A549 (cell line): ENCODE measurements at regions not wholly inside any gene's neighbourhood (a gene's known extent, or its start where the extent isn't known, plus 50 kb on each side); places are given as distances from the start of the nearest gene placed in this dataset.
A peak's percentile ranks its signal among the peaks of the same experiment; 100 is the strongest.

Source experiments
- ATAC-seq, 2 experiments: fragments of 200-7000 bp in 1 of 2; fragments of >200 bp in 1 of 2; cut with Nextera tagmentation in 1 of 2; cut with Tn5 transposase in 1 of 2; 3 replicates each; pipeline versions ENCODE4 v1.8.0 to v1.9.1; 2018 to 2020; ENCODE audit warnings: mild to moderate bottlenecking in 1 of 2, moderate library complexity in 1 of 2
- CTCF ChIA-PET: fragments of 300-600 bp; sonication (Branson Sonifier 250); formaldehyde crosslinking; extraction: SDS; loops from one replicate; lab custom pipeline; 2021; ENCODE audit warnings: antibody characterized with exemption, inconsistent platforms; lab: Yijun Ruan, JAX
- POLR2A ChIA-PET: fragments of 350-600 bp; formaldehyde crosslinking; extraction: SDS; loops from one replicate; lab custom pipeline; 2021; ENCODE audit warnings: antibody characterized with exemption, inconsistent platforms; lab: Yijun Ruan, JAX
- DNase-seq, 2 experiments: peaks; one replicate each; pipeline versions ENCODE4 v3.0.0 to v3.0.0-alpha.2; 2011 to 2016; ENCODE audit warnings: low read depth in 1 of 2, low spot score in 1 of 2
- FAIRE-seq: peaks from 2 replicates; lab custom pipeline; 2011; peaks lifted over from hg19 to GRCh38; lab: Jason Lieb, UNC
- H3K27ac ChIP-seq, 2 experiments: fragments of >200 bp; sonication (Bioruptor Twin); formaldehyde crosslinking; 3 replicates each; pipeline ENCODE4 v1.5.1; 2016 to 2017
- H3K4me1 ChIP-seq: fragments of >200 bp; sonication (Bioruptor Twin); formaldehyde crosslinking; 3 replicates; pipeline ENCODE4 v1.6.1; 2016
- H3K4me2 ChIP-seq: fragments of >200 bp; sonication (Bioruptor Twin); formaldehyde crosslinking; 3 replicates; pipeline ENCODE4 v1.6.1; 2016
- H3K4me3 ChIP-seq: fragments of >200 bp; sonication (Bioruptor Twin); formaldehyde crosslinking; 3 replicates; pipeline ENCODE4 v1.5.1; 2016
- H3K9me3 ChIP-seq: fragments of >200 bp; sonication (Bioruptor Twin); formaldehyde crosslinking; 3 replicates; pipeline ENCODE4 v1.6.1; 2016
- BHLHE40 ChIP-seq: IDR thresholded peaks from 2 replicates; pipeline ENCODE4 v1.6.1; 2012; ENCODE audit warnings: low read depth, low read length, inconsistent platforms
- CBX2 ChIP-seq: fragments of 200-600 bp; sonication (generic); IDR thresholded peaks from 2 replicates; pipeline ENCODE4 v1.6.1; 2016; ENCODE audit warnings: low read depth, mild to moderate bottlenecking, borderline replicate concordance
- CBX8 ChIP-seq: fragments of 200-600 bp; sonication (generic); IDR thresholded peaks from 2 replicates; pipeline ENCODE4 v1.6.1; 2016
- CEBPB ChIP-seq, 2 experiments: fragments of >200 bp in 1 of 2; sonication (Bioruptor Twin) in 1 of 2; formaldehyde crosslinking in 1 of 2; IDR thresholded peaks; 2 replicates each; pipeline ENCODE4 v1.6.1; 2012 to 2016
- CHD2 ChIP-seq: fragments of 150-350 bp; IDR thresholded peaks from 2 replicates; pipeline ENCODE4 v1.6.1; 2014; ENCODE audit warnings: low read length; ENCODE audit not compliant: partially characterized antibody
- EHF ChIP-seq: fragments of 250-450 bp; sonication (Bioruptor Pico); IDR thresholded peaks from 2 replicates; pipeline ENCODE4 v1.5.0; 2020; ENCODE audit warnings: mild to moderate bottlenecking
- ESRRA ChIP-seq: fragments of 150-350 bp; IDR thresholded peaks from 2 replicates; pipeline ENCODE4 v1.6.1; 2014; ENCODE audit warnings: mild to moderate bottlenecking, low read length, borderline replicate concordance
- FOSB ChIP-seq: fragments of 250-450 bp; sonication (Bioruptor Pico); IDR thresholded peaks from 2 replicates; pipeline ENCODE4 v1.5.0; 2020; ENCODE audit warnings: mild to moderate bottlenecking, moderate library complexity
- FOSL2 ChIP-seq, 2 experiments: fragments of 450-650 bp in 1 of 2; fragments of >200 bp in 1 of 2; sonication (Bioruptor Twin) in 1 of 2; formaldehyde crosslinking; IDR thresholded peaks; 2 replicates each; pipeline versions ENCODE4 v1.5.0 to v1.6.1; 2016 to 2020; ENCODE audit warnings: mild to moderate bottlenecking in 1 of 2, moderate library complexity in 1 of 2
- FOXS1 ChIP-seq: fragments of 250-450 bp; sonication (Bioruptor Pico); IDR thresholded peaks from 2 replicates; pipeline ENCODE4 v1.5.0; 2020; ENCODE audit warnings: mild to moderate bottlenecking, moderate library complexity
- GATA3 ChIP-seq: IDR thresholded peaks from 2 replicates; pipeline ENCODE4 v1.6.1; 2012; ENCODE audit warnings: borderline replicate concordance
- HDAC2 ChIP-seq: fragments of 200-600 bp; sonication (generic); IDR thresholded peaks from 2 replicates; pipeline ENCODE4 v1.6.1; 2016
- HES2 ChIP-seq: fragments of >200 bp; sonication (Bioruptor Twin); formaldehyde crosslinking; IDR thresholded peaks from 2 replicates; pipeline ENCODE4 v1.6.1; 2016
- HEYL ChIP-seq: fragments of 250-450 bp; sonication (Bioruptor Pico); IDR thresholded peaks from 2 replicates; pipeline ENCODE4 v1.8.0; 2021; ENCODE audit warnings: mild to moderate bottlenecking, moderate library complexity
- HOXB13 ChIP-seq: fragments of 250-450 bp; sonication (Bioruptor Pico); IDR thresholded peaks from 2 replicates; pipeline ENCODE4 v1.5.0; 2020; ENCODE audit warnings: low read depth, mild to moderate bottlenecking, moderate library complexity
- HOXB5 ChIP-seq: fragments of 250-450 bp; sonication (Bioruptor Pico); IDR thresholded peaks from 2 replicates; pipeline ENCODE4 v1.5.0; 2020; ENCODE audit warnings: mild to moderate bottlenecking, moderate library complexity
- JUNB ChIP-seq: fragments of >200 bp; sonication (Bioruptor Twin); formaldehyde crosslinking; IDR thresholded peaks from 2 replicates; pipeline ENCODE4 v1.6.1; 2016
- KDM1A ChIP-seq: fragments of 200-600 bp; sonication (generic); IDR thresholded peaks from 2 replicates; pipeline ENCODE4 v1.6.1; 2016; ENCODE audit warnings: low read depth, mild to moderate bottlenecking
- KDM5A ChIP-seq: fragments of 200-600 bp; sonication (generic); IDR thresholded peaks from 2 replicates; pipeline ENCODE4 v1.6.1; 2016; ENCODE audit warnings: antibody characterized with exemption, mild to moderate bottlenecking
- MAFK ChIP-seq: fragments of 450-650 bp; IDR thresholded peaks from 2 replicates; pipeline ENCODE4 v1.6.1; 2014; ENCODE audit not compliant: partially characterized antibody
- MAZ ChIP-seq: fragments of 150-350 bp; IDR thresholded peaks from 2 replicates; pipeline ENCODE4 v1.6.1; 2014; ENCODE audit warnings: antibody characterized with exemption, low read depth, low read length, borderline replicate concordance
- MYC ChIP-seq: IDR thresholded peaks from 2 replicates; pipeline ENCODE4 v1.6.1; 2012; ENCODE audit warnings: mild to moderate bottlenecking, inconsistent platforms, low read length, improper control_type of control experiment, borderline replicate concordance
- NPAS2 ChIP-seq: fragments of 250-450 bp; sonication (Bioruptor Pico); IDR thresholded peaks from 2 replicates; pipeline ENCODE4 v1.8.0; 2022; ENCODE audit warnings: mild to moderate bottlenecking, moderate library complexity, borderline replicate concordance
- PBX3 ChIP-seq: IDR thresholded peaks from 2 replicates; pipeline ENCODE4 v1.6.1; 2012
- POLR2AphosphoS2 ChIP-seq: conservative IDR thresholded peaks from 2 replicates; pipeline ENCODE4 v1.6.1; 2012; ENCODE audit warnings: low read length, improper control_type of control experiment, inconsistent platforms
- RAD21 ChIP-seq, 2 experiments: fragments of >200 bp in 1 of 2; sonication (Bioruptor Twin) in 1 of 2; formaldehyde crosslinking in 1 of 2; IDR thresholded peaks in 1 of 2; conservative IDR thresholded peaks in 1 of 2; 2 replicates in 1 of 2; 3 replicates in 1 of 2; pipeline ENCODE4 v1.6.1; 2012 to 2018; ENCODE audit warnings: inconsistent platforms in 1 of 2
- RARB ChIP-seq: fragments of 250-450 bp; sonication (Bioruptor Pico); IDR thresholded peaks from 2 replicates; pipeline ENCODE4 v1.8.0; 2021; ENCODE audit warnings: mild to moderate bottlenecking, moderate library complexity
- RCOR1 ChIP-seq: fragments of 150-350 bp; IDR thresholded peaks from 2 replicates; pipeline ENCODE4 v1.6.1; 2014; ENCODE audit warnings: antibody characterized with exemption, low read length, low read depth
- REST ChIP-seq: fragments of 200-600 bp; sonication (generic); IDR thresholded peaks from 2 replicates; pipeline ENCODE4 v1.6.1; 2016; ENCODE audit warnings: antibody characterized with exemption, mild to moderate bottlenecking, moderate library complexity
- SREBF2 ChIP-seq: fragments of 450-650 bp; IDR thresholded peaks from 2 replicates; pipeline ENCODE4 v1.6.1; 2014; ENCODE audit warnings: mild to moderate bottlenecking, moderate library complexity
- ZC3H11A ChIP-seq: fragments of 450-650 bp; IDR thresholded peaks from 2 replicates; pipeline ENCODE4 v1.6.1; 2014; ENCODE audit warnings: antibody characterized with exemption, mild to moderate bottlenecking
- ZFP36 ChIP-seq: fragments of 450-650 bp; IDR thresholded peaks from 2 replicates; pipeline ENCODE4 v1.6.1; 2014; ENCODE audit warnings: borderline replicate concordance; ENCODE audit not compliant: partially characterized antibody
- ZNF302 ChIP-seq: fragments of 250-450 bp; sonication (Bioruptor Pico); IDR thresholded peaks from 2 replicates; pipeline ENCODE4 v1.9.0; 2021; ENCODE audit warnings: inconsistent platforms, mild to moderate bottlenecking, moderate library complexity
- ZSCAN20 ChIP-seq: fragments of 250-450 bp; sonication (Bioruptor Pico); IDR thresholded peaks from 2 replicates; pipeline ENCODE4 v1.8.0; 2022; ENCODE audit warnings: mild to moderate bottlenecking, moderate library complexity
- WGBS: methylation state at CpG from one replicate; pipeline ENCODE4 v1.1.6; 2017; ENCODE audit errors: missing lambda C conversion rate; 5-methylcytosine and 5-hydroxymethylcytosine counted together
- TF ChIP-seq, protein P1 (sequence below): IDR thresholded peaks from 2 replicates; pipeline ENCODE4 v1.6.1; 2012; ENCODE audit warnings: low read depth, borderline replicate concordance
- TF ChIP-seq, protein P2 (sequence below): fragments of >200 bp; sonication (Bioruptor Twin); formaldehyde crosslinking; IDR thresholded peaks from 3 replicates; pipeline ENCODE4 v1.6.1; 2016

GRCh38 chr9:30036558-30036957, 2347.9 kb upstream of the ACO1 start:
- H3K9me3 ChIP-seq = no peaks in the 10 kb centered on the region; the same call in 2 of the 3 replicates
- H3K4me3 ChIP-seq = no peak overlapping the region
- no peak overlapping the region for H3K27ac ChIP-seq
- ATAC-seq = no peak
- H3K4me2 ChIP-seq = no peak overlapping the region
- no peak for DNase-seq
- TF ChIP-seq MAFK (peak; percentile 16), MAZ (no peak)
- no peak for FAIRE-seq
- 3% methylated on average over 1 of the region's 1 CpG for WGBS
- no peaks in the 10 kb centered on the region for H3K4me1 ChIP-seq
- CTCF ChIA-PET = no interaction called here
- POLR2A ChIA-PET = no interaction called here

GRCh38 chr9:30039712-30040111, 2344.7 kb upstream of the ACO1 start:
- DNase-seq = no peak

GRCh38 chr9:30048396-30048795, 2336.0 kb upstream of the ACO1 start:
- ChIA-PET POLR2A (no interaction called here), CTCF (no interaction called here)
- no peaks in the 10 kb centered on the region for H3K4me1 ChIP-seq
- H3K4me3 ChIP-seq = no peak overlapping the region
- FAIRE-seq = no peak
- WGBS = 12% methylated on average over 8 of the region's 8 CpGs
- ATAC-seq = no peak
- no peak overlapping the region for H3K4me2 ChIP-seq
- no peak for DNase-seq
- H3K27ac ChIP-seq = no peak overlapping the region
- no peaks in the 10 kb centered on the region for H3K9me3 ChIP-seq
- TF ChIP-seq ZC3H11A (no peak), KDM1A (no peak), ZFP36 (no peak), CEBPB (IDR thresholded peaks at IDR 0.05) (no peak), CBX2 (no peak), REST (no peak), KDM5A (no peak), RCOR1 (no peak), ZSCAN20 (CRISPR knock-in tag) (no peak), HES2 (no peak), SREBF2 (no peak), NPAS2 (CRISPR knock-in tag) (no peak), RARB (CRISPR knock-in tag) (no peak), ESRRA (no peak), BHLHE40 (no peak), RAD21 (conservative IDR thresholded peaks at IDR 0.05 in 1 of 2, IDR thresholded peaks at IDR 0.05 in 1 of 2) (no peak), MAZ (no peak)
- TF ChIP-seq, protein P1, sequence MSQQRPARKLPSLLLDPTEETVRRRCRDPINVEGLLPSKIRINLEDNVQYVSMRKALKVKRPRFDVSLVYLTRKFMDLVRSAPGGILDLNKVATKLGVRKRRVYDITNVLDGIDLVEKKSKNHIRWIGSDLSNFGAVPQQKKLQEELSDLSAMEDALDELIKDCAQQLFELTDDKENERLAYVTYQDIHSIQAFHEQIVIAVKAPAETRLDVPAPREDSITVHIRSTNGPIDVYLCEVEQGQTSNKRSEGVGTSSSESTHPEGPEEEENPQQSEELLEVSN = no peak

More at GRCh38 chr9:30039712-30040111, 2344.7 kb upstream of the ACO1 start:
- ChIA-PET CTCF (no interaction called here), POLR2A (no interaction called here)
- FAIRE-seq = no peak
- Histone ChIP-seq H3K27ac (no peak overlapping the region), H3K9me3 (no peaks in the 10 kb centered on the region), H3K4me2 (no peak overlapping the region), H3K4me3 (no peak overlapping the region), H3K4me1 (no peaks in the 10 kb centered on the region)
- TF ChIP-seq HOXB13 (CRISPR knock-in tag) = no peak
- TF ChIP-seq JUNB = no peak
- TF ChIP-seq PBX3 = no peak
- TF ChIP-seq POLR2AphosphoS2 = no peak
- TF ChIP-seq RAD21 (conservative IDR thresholded peaks at IDR 0.05 in 1 of 2, IDR thresholded peaks at IDR 0.05 in 1 of 2) = no peak
- TF ChIP-seq HDAC2 = no peak
- TF ChIP-seq, protein P2, sequence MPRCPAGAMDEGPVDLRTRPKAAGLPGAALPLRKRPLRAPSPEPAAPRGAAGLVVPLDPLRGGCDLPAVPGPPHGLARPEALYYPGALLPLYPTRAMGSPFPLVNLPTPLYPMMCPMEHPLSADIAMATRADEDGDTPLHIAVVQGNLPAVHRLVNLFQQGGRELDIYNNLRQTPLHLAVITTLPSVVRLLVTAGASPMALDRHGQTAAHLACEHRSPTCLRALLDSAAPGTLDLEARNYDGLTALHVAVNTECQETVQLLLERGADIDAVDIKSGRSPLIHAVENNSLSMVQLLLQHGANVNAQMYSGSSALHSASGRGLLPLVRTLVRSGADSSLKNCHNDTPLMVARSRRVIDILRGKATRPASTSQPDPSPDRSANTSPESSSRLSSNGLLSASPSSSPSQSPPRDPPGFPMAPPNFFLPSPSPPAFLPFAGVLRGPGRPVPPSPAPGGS = no peak
- no peak for TF ChIP-seq MYC
- TF ChIP-seq HEYL (CRISPR knock-in tag) = no peak
- TF ChIP-seq FOXS1 (CRISPR knock-in tag) = no peak
- TF ChIP-seq HOXB5 (CRISPR knock-in tag) = no peak
- TF ChIP-seq FOSL2 (IDR thresholded peaks at IDR 0.05) = no peak
- TF ChIP-seq FOSL2 (CRISPR knock-in tag; IDR thresholded peaks at IDR 0.05) = no peak
- no peak for TF ChIP-seq CBX8
- TF ChIP-seq CEBPB (IDR thresholded peaks at IDR 0.05) = no peak
- no peak for TF ChIP-seq EHF (CRISPR knock-in tag)
- TF ChIP-seq NPAS2 (CRISPR knock-in tag) = no peak
- TF ChIP-seq GATA3 = no peak
- no peak for TF ChIP-seq FOSB (CRISPR knock-in tag)
- no peak for TF ChIP-seq CHD2
- no peak for TF ChIP-seq ZNF302 (CRISPR knock-in tag)
- no peak for ATAC-seq
- 5% methylated on average over 1 of the region's 1 CpG for WGBS
